ENCODE measurements at regions not wholly inside any gene's neighbourhood (a gene's known extent, or its start where the extent isn't known, plus 50 kb on each side); places are given as distances from the start of the nearest gene placed in this dataset.

DNA sequence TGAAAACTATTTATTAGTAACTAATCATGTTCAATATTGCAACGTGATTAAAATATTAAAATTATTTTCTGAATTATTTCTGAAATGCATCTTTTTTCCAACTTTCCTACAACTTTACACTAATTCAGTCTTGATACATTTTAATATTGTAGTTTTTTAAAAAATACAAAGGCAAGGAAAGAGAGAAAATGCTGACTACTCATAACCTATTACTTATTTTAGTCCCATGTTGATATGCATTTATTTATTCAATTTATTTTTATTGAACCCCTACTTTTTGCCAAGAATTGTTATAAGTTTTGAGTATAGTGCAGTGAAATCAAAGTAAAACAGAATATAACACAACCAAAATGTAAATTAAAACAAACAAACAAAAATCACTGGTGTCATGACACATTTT is 978.2 kb downstream of the CDH9 start:
- Histone ChIP-seq H4K20me1 (ENCODE audit: insufficient read depth, poor library complexity, severe bottlenecking) (no peaks in the 10 kb centered on the region), H3K4me3 (no peak overlapping the region), H3K9me3 (ENCODE audit: low read depth) (no peaks in the 10 kb centered on the region), H3K79me2 (no peaks in the 10 kb centered on the region), H3K27me3 (no peaks in the 10 kb centered on the region), H3K27ac (no peak overlapping the region), H3K4me1 (ENCODE audit: insufficient read depth) (no peaks in the 10 kb centered on the region), H3K36me3 (replicated peaks; ENCODE audit: insufficient read depth, low read depth) (no peaks in the 10 kb centered on the region), H3K9me2 (replicated peaks; ENCODE audit: insufficient read depth) (no peaks in the 10 kb centered on the region), H2AFZ (no peak overlapping the region), H3K4me2 (no peak overlapping the region)
- no peak for DNase-seq (ENCODE audit: low spot score)
- TF ChIP-seq, protein P1, sequence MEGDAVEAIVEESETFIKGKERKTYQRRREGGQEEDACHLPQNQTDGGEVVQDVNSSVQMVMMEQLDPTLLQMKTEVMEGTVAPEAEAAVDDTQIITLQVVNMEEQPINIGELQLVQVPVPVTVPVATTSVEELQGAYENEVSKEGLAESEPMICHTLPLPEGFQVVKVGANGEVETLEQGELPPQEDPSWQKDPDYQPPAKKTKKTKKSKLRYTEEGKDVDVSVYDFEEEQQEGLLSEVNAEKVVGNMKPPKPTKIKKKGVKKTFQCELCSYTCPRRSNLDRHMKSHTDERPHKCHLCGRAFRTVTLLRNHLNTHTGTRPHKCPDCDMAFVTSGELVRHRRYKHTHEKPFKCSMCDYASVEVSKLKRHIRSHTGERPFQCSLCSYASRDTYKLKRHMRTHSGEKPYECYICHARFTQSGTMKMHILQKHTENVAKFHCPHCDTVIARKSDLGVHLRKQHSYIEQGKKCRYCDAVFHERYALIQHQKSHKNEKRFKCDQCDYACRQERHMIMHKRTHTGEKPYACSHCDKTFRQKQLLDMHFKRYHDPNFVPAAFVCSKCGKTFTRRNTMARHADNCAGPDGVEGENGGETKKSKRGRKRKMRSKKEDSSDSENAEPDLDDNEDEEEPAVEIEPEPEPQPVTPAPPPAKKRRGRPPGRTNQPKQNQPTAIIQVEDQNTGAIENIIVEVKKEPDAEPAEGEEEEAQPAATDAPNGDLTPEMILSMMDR (IDR thresholded peaks at IDR 0.05; ENCODE audit: poor library complexity) = no peak
- TF ChIP-seq EZH2 (IDR thresholded peaks at IDR 0.05; ENCODE audit: borderline replicate concordance) (no peak), EZH2phosphoT487 (IDR thresholded peaks at IDR 0.05; ENCODE audit: low read depth, severe bottlenecking, unreplicated experiment) (no peak)
- 83% methylated on average over 1 of the region's 1 CpG for WGBS (ENCODE audit: low lambda C conversion rate, missing lambda C conversion rate)

DNA sequence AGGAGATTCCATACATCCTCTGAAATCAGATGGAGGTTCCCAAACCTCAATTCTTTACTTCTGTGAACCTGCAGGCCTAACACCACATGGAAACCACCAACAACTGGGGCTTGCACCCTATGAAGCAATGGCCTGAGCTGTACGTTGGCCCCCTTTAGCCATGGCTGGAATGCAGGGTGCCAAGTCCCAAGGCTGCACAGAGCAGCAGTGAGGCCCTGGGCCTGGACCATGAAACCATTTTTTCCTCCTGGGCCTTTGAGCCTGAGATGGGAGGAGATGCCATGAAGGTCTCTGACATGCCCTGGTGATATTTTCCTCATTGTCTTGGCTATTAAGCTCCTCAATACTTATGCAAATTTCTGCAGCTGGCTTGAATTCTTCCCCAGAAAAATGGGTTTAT is 983.8 kb downstream of the CDH9 start:
- H3K79me2 ChIP-seq = no peaks in the 10 kb centered on the region
- H3K4me1 ChIP-seq (ENCODE audit: insufficient read depth) = no peaks in the 10 kb centered on the region
- H2AFZ ChIP-seq = no peak overlapping the region
- TF ChIP-seq, protein P1 (IDR thresholded peaks at IDR 0.05; ENCODE audit: poor library complexity) = no peak
- no peak for TF ChIP-seq EZH2 (IDR thresholded peaks at IDR 0.05; ENCODE audit: borderline replicate concordance)
- TF ChIP-seq EZH2phosphoT487 (IDR thresholded peaks at IDR 0.05; ENCODE audit: low read depth, severe bottlenecking, unreplicated experiment) = no peak
- 56% methylated on average over 1 of the region's 1 CpG for WGBS (ENCODE audit: low lambda C conversion rate, missing lambda C conversion rate)
- H3K9me2 ChIP-seq (replicated peaks; ENCODE audit: insufficient read depth) = no peaks in the 10 kb centered on the region
- H3K4me3 ChIP-seq = no peak overlapping the region
- no peaks in the 10 kb centered on the region for H4K20me1 ChIP-seq (ENCODE audit: insufficient read depth, poor library complexity, severe bottlenecking)
- no peak overlapping the region for H3K27ac ChIP-seq
- no peak for DNase-seq (ENCODE audit: low spot score)
- H3K27me3 ChIP-seq = no peaks in the 10 kb centered on the region
- H3K4me2 ChIP-seq = no peak overlapping the region
- no peaks in the 10 kb centered on the region for H3K36me3 ChIP-seq (replicated peaks; ENCODE audit: insufficient read depth, low read depth)
- no peaks in the 10 kb centered on the region for H3K9me3 ChIP-seq (ENCODE audit: low read depth)

DNA sequence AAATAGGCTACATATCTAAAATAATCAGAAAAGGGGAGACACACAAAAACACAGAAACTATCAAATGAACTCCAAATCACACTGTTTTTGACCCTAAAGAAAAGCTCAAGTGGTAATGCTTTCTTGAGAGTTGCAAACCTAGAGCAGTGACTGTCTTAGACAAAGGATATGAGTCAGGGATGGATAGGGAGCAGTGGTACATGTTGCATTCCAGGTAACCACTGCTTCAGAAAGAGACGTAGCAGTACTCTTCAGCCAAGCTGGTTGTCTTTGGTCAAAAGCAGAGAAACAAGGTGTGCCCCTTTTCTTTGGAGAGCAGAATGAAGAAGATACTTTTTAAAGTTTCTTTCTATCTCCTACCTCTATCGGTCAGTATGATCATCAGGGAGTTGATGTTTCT is 1003.6 kb downstream of the CDH9 start:
- Histone ChIP-seq H3K4me1 (ENCODE audit: insufficient read depth) (no peaks in the 10 kb centered on the region), H3K36me3 (replicated peaks; ENCODE audit: insufficient read depth, low read depth) (no peaks in the 10 kb centered on the region), H3K9me3 (ENCODE audit: low read depth) (no peaks in the 10 kb centered on the region), H3K4me3 (no peak overlapping the region), H3K27me3 (no peaks in the 10 kb centered on the region), H4K20me1 (ENCODE audit: insufficient read depth, poor library complexity, severe bottlenecking) (no peaks in the 10 kb centered on the region), H3K9me2 (replicated peaks; ENCODE audit: insufficient read depth) (no peaks in the 10 kb centered on the region), H3K4me2 (no peak overlapping the region), H3K79me2 (no peaks in the 10 kb centered on the region), H3K27ac (no peak overlapping the region), H2AFZ (no peak overlapping the region)
- DNase-seq (ENCODE audit: low spot score) = no peak
- WGBS (ENCODE audit: low lambda C conversion rate, missing lambda C conversion rate) = 97% methylated on average over 2 of the region's 2 CpGs
- TF ChIP-seq EZH2 (IDR thresholded peaks at IDR 0.05; ENCODE audit: borderline replicate concordance) = no peak
- TF ChIP-seq, protein P1 (IDR thresholded peaks at IDR 0.05; ENCODE audit: poor library complexity) = no peak
- TF ChIP-seq EZH2phosphoT487 (IDR thresholded peaks at IDR 0.05; ENCODE audit: low read depth, severe bottlenecking, unreplicated experiment) = no peak

DNA sequence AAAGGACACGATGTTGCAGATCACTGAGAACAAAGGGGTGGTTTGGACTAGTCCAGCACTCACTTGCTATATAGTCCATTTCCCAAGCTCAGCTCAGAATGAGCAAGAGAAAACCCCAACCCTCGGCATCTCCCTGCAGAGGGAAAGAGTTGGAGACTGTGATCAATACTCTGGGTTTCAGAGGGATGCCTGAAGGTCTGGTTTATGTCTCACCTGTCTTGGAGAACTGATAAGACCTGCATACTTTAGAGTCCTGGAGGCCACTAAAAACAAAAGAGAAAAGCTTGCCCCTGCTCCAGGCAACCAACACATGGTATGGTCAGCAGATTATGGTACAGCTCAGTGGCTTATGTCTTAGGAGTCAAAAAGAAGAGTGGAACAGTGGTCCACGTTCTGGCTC is 1006.9 kb downstream of the CDH9 start:
- no peaks in the 10 kb centered on the region for H3K27me3 ChIP-seq

More for the DNA sequence above, 1006.9 kb downstream of the CDH9 start:
- Histone ChIP-seq H3K9me2 (replicated peaks; ENCODE audit: insufficient read depth) (no peaks in the 10 kb centered on the region), H3K9me3 (ENCODE audit: low read depth) (no peaks in the 10 kb centered on the region), H3K4me1 (ENCODE audit: insufficient read depth) (no peaks in the 10 kb centered on the region), H3K27ac (no peak overlapping the region), H3K36me3 (replicated peaks; ENCODE audit: insufficient read depth, low read depth) (no peaks in the 10 kb centered on the region), H3K79me2 (no peaks in the 10 kb centered on the region), H2AFZ (no peak overlapping the region), H3K4me2 (no peak overlapping the region), H4K20me1 (ENCODE audit: insufficient read depth, poor library complexity, severe bottlenecking) (no peaks in the 10 kb centered on the region), H3K4me3 (no peak overlapping the region)
- TF ChIP-seq, protein P1 (IDR thresholded peaks at IDR 0.05; ENCODE audit: poor library complexity) = no peak
- TF ChIP-seq EZH2phosphoT487 (IDR thresholded peaks at IDR 0.05; ENCODE audit: low read depth, severe bottlenecking, unreplicated experiment) = no peak
- no peak for TF ChIP-seq EZH2 (IDR thresholded peaks at IDR 0.05; ENCODE audit: borderline replicate concordance)
- WGBS (ENCODE audit: low lambda C conversion rate, missing lambda C conversion rate) = 45% methylated on average over 3 of the region's 3 CpGs
- no peak for DNase-seq (ENCODE audit: low spot score)

All from hepatocyte (in vitro differentiated cells).